GM13977 (cell line): ENCODE measurements at regions not wholly inside any gene's neighbourhood (a gene's known extent, or its start where the extent isn't known, plus 50 kb on each side); places are given as distances from the start of the nearest gene placed in this dataset.

Experiments
- DNase-seq: peaks from one replicate; pipeline ENCODE4 v3.0.0; 2012; ENCODE audit warnings: low spot score
- in situ Hi-C: fragments of 300-500 bp; cut with MboI; formaldehyde crosslinking; loops from one replicate; pipeline ENCODE4 v1.12.0; 2022; ENCODE audit warnings: low sequenced_read_pairs, low pct_unique_long_range_greater_than_20kb, mixed read lengths, inconsistent platforms; ENCODE audit not compliant: unreplicated experiment
- TF ChIP-seq, protein P1 (sequence below): IDR thresholded peaks from 2 replicates; pipeline ENCODE4 v1.5.1; 2012; ENCODE audit warnings: mild to moderate bottlenecking, control low read depth; ENCODE audit not compliant: insufficient read depth; ENCODE audit errors: extremely low read depth, missing control alignments

DNA sequence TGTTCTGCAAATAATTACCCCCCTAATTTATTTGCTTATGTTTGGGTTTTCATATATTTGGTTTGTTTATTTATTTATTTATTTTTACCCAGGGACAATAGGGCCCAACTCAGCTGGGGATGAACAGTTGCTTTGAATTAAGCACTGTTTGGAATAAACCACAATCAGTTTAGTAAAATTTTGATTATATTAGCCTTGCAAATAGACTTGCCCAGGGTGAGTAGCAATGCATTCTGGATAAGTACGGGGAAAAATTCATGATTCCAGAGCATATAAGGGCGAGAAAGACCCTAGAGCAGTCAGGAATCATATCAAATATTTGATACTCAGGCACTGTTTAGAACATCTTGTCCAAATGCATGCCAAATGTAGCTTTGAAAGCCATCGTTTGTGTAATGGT lies 242.7 kb downstream of the OMA1 start:
- no peak for DNase-seq

DNA sequence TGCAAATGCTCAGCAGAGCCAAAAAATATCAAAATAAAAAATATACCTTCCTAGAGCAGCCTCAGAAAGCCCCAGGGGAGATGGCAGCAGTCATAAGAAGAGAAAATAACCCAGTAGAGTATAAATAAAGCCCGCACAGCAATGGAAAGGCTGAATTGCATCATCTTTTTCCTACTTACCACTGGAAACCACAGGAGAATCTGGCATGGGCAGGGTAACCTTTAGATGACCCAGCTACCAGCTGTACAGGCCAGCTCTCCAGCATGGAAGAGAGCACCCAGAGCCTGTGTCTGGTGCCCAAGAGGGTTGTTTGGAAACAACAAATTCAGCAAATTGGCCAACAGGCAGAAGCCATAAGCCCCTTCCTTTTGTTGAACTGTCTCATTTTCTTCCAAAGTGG lies 253.1 kb downstream of the OMA1 start:
- no peak for DNase-seq

More for the DNA sequence above, 242.7 kb downstream of the OMA1 start:
- in situ Hi-C loops: no loop called here
- TF ChIP-seq, protein P1, sequence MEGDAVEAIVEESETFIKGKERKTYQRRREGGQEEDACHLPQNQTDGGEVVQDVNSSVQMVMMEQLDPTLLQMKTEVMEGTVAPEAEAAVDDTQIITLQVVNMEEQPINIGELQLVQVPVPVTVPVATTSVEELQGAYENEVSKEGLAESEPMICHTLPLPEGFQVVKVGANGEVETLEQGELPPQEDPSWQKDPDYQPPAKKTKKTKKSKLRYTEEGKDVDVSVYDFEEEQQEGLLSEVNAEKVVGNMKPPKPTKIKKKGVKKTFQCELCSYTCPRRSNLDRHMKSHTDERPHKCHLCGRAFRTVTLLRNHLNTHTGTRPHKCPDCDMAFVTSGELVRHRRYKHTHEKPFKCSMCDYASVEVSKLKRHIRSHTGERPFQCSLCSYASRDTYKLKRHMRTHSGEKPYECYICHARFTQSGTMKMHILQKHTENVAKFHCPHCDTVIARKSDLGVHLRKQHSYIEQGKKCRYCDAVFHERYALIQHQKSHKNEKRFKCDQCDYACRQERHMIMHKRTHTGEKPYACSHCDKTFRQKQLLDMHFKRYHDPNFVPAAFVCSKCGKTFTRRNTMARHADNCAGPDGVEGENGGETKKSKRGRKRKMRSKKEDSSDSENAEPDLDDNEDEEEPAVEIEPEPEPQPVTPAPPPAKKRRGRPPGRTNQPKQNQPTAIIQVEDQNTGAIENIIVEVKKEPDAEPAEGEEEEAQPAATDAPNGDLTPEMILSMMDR: no peak

DNA sequence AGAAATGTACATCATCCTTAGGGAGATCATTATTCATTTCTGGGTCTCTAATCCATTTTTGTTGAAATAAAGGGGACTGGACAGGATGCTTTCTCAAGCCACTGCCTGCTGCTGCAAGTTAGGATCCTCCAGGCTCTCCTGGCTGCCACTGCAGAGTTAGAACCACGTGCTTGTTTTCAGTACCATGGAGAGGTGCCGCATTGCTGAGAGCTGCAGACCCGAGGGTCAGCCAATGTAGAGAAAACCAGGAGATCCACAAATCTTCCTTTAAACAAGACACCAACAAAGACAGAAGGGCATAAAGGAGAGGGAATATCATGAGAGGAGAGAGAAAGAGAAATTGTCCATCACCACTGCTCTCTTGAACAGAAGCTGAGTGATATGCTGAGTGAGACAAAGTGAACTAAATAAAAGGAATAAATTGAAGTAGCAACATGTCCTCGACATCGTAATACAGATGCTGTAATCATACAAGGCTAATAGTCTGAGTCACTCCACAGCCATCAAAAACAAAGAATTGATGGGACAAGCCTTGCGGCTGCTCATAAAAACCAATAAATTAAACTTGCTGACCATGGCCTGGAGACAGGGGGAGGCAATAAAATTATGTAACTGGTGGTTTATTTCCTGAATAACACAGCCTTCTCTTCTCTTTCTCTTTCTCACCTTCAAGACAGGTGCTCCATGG lies 255.7 kb downstream of the OMA1 start:
- in situ Hi-C loops: no loop called here
- DNase-seq: no peak
- TF ChIP-seq, protein P1: no peak

More for the DNA sequence above, 253.1 kb downstream of the OMA1 start:
- in situ Hi-C loops: no loop called here
- TF ChIP-seq, protein P1: no peak

DNA sequence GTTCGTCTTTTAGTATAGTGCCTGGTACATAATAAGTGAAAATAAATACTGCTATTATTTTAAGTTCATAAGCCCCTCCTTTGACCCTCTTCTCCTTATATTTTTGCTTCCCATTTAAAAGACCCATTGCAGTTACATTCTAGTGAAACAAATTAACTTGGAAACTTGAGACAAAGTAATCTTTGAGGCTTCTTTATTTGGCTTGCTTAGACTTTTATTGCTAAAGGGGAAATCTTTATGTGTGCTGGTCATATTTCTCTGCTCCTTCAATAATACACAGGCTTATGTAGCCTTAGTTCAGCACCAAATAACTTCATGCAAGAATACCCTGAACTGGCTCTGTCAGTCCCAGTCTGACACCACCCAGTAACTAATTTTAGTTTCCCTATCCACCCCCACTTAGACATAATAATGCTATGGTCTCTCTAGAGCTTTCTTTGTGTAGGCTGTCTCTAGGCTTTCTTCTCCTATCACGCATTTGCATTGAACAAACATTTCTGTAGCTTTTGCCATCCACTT lies 257.8 kb downstream of the OMA1 start:
- TF ChIP-seq, protein P1: no peak
- in situ Hi-C loops: no loop called here
- no peak for DNase-seq

DNA sequence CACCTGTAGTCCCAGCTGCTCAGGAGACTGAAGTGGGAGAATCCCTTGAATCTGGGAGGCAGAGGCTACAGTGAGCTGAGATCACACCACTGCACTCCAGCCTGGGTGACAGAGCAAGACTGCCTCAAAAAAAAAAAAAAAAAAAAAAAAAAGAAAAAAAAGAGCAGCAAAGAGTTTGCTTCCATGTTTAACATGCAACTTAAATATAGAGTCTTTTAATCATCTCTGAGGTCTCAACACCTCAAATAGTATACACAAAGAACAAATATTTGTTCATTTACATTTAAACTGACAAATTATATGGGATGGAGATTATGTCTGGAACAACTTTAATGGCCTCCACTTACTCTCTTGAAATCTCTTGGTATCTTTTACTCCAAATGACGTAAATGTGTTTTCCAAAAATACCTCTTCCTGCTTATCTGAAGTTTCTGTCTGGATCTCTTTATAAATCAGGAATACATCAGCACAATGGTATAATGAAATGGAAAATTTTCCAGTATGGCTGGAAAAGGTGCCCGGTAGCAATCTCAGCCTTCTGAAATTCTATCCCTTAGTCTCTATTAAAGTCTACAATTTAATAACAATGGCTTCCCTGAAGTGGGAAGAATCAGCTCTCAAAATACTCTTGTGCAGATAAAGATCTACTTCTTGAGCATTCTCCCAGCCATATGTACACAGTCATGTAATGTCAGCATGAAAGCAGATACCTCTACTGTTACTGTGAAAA lies 258.5 kb downstream of the OMA1 start:
- TF ChIP-seq, protein P1: no peak
- in situ Hi-C loops: no loop called here
- no peak for DNase-seq

DNA sequence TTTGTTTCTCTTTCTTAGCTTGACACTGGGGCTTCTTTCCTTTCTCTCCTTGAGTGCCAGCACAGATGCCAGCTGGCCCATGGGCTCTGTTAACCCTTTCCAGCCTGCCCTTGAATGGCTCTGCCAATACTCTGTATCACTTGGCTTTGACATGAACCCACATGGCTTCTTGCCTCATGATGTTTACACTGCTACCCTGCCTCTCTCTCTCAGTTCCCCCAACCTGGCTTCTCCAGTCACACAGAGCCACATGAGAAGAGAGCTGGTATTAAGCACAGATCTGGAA lies 262.4 kb downstream of the OMA1 start:
- in situ Hi-C loops: no loop called here
- TF ChIP-seq, protein P1: no peak
- DNase-seq: no peak
